Upper lobe of left lung (tissue), 4 donors: ENCODE measurements at regions not wholly inside any gene's neighbourhood (a gene's known extent, or its start where the extent isn't known, plus 50 kb on each side); places are given as distances from the start of the nearest gene placed in this dataset.

Experiments
- CTCF ChIP-seq, 6 experiments: fragments of 450-650 bp in 4 of 6; fragments of 200-600 bp in 2 of 6; sonication (generic) in 2 of 6; IDR thresholded peaks; one replicate each; pipeline ENCODE4 v1.5.1; 2016 to 2019; ENCODE audit warnings: antibody characterized with exemption in 6 of 6
- POLR2A ChIP-seq, 4 donors: fragments of 450-650 bp; IDR thresholded peaks; one replicate each; pipeline ENCODE4 v1.5.1; 2016 to 2017; ENCODE audit warnings: antibody characterized with exemption in 4 of 4, mild to moderate bottlenecking in 2 of 4
- POLR2AphosphoS5 ChIP-seq, 2 donors: sonication (generic); formaldehyde crosslinking; IDR thresholded peaks; one replicate each; pipeline ENCODE4 v1.5.1; 2017; ENCODE audit warnings: antibody characterized with exemption in 2 of 2

- no peak for TF ChIP-seq POLR2AphosphoS5 (IDR thresholded peaks at IDR 0.05)
- TF ChIP-seq CTCF (IDR thresholded peaks at IDR 0.05) = no peak
- TF ChIP-seq POLR2A (IDR thresholded peaks at IDR 0.05) = no peak
These were observed 359.2 kb downstream of the RMST start for GRCh38 chr12:97821806-97822205.
